ENCODE measurements at regions not wholly inside any gene's neighbourhood (a gene's known extent, or its start where the extent isn't known, plus 50 kb on each side); places are given as distances from the start of the nearest gene placed in this dataset.

DNA sequence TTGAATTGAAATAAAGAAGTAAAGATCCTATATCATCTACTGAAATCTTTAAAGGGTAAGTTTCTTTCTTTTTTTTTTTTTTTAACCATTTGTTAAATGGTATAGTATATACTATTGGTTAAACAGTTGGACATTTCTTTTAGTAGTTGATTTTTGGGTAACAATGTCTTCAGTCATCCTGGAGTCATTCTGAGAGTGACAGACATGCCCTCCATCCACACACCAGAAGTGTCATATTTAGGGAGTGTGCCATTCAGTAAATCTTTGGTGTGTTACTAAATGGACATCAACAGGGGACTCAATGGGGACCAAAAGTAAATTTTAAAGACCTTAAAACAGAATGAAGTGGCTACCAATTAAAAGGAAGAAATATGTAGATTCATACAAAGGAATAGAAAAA, 50.8 kb upstream of the SLC39A10 start:
- no peaks in the 10 kb centered on the region for H3K27me3 Mint-ChIP-seq (ENCODE audit: unreplicated experiment)
- peaks cover 3% of the 10 kb centered on the region for H3K4me1 Mint-ChIP-seq (ENCODE audit: unreplicated experiment)
- no peak for DNase-seq (ENCODE audit: extremely low spot score, unreplicated experiment)
- H3K4me3 Mint-ChIP-seq (ENCODE audit: unreplicated experiment): no peak overlapping the region
- TF ChIP-seq, protein P1, sequence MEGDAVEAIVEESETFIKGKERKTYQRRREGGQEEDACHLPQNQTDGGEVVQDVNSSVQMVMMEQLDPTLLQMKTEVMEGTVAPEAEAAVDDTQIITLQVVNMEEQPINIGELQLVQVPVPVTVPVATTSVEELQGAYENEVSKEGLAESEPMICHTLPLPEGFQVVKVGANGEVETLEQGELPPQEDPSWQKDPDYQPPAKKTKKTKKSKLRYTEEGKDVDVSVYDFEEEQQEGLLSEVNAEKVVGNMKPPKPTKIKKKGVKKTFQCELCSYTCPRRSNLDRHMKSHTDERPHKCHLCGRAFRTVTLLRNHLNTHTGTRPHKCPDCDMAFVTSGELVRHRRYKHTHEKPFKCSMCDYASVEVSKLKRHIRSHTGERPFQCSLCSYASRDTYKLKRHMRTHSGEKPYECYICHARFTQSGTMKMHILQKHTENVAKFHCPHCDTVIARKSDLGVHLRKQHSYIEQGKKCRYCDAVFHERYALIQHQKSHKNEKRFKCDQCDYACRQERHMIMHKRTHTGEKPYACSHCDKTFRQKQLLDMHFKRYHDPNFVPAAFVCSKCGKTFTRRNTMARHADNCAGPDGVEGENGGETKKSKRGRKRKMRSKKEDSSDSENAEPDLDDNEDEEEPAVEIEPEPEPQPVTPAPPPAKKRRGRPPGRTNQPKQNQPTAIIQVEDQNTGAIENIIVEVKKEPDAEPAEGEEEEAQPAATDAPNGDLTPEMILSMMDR (IDR thresholded peaks at IDR 0.05): no peak
- no peaks in the 10 kb centered on the region for H3K9me3 Mint-ChIP-seq (ENCODE audit: unreplicated experiment)
- no peaks in the 10 kb centered on the region for H3K36me3 Mint-ChIP-seq (ENCODE audit: unreplicated experiment)
- no peak overlapping the region for H3K27ac Mint-ChIP-seq (ENCODE audit: unreplicated experiment)

DNA sequence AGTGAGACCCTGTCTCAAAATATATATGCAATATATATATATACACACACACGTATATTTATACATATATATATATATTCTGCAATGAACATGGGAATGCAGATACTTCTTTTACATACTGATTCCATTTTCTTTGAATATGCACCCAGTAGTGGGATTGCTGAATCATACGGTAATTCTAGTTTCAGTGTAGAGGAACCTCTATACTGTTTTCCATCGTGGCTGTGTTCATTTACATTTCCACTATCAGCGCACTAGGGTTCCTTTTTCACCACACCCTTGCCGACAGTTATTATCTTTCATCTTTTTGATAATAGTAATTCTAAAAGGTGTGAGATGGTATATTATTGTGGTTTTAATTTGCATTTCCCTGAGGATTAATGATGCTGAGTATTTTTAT, 52.3 kb upstream of the SLC39A10 start:
- TF ChIP-seq, protein P1 (IDR thresholded peaks at IDR 0.05): no peak
- H3K4me3 Mint-ChIP-seq (ENCODE audit: unreplicated experiment): no peak overlapping the region
- no peaks in the 10 kb centered on the region for H3K9me3 Mint-ChIP-seq (ENCODE audit: unreplicated experiment)
- DNase-seq (ENCODE audit: extremely low spot score, unreplicated experiment): no peak
- no peaks in the 10 kb centered on the region for H3K27me3 Mint-ChIP-seq (ENCODE audit: unreplicated experiment)
- H3K4me1 Mint-ChIP-seq (ENCODE audit: unreplicated experiment): peaks cover 5% of the 10 kb centered on the region
- no peak overlapping the region for H3K27ac Mint-ChIP-seq (ENCODE audit: unreplicated experiment)
- H3K36me3 Mint-ChIP-seq (ENCODE audit: unreplicated experiment): no peaks in the 10 kb centered on the region

DNA sequence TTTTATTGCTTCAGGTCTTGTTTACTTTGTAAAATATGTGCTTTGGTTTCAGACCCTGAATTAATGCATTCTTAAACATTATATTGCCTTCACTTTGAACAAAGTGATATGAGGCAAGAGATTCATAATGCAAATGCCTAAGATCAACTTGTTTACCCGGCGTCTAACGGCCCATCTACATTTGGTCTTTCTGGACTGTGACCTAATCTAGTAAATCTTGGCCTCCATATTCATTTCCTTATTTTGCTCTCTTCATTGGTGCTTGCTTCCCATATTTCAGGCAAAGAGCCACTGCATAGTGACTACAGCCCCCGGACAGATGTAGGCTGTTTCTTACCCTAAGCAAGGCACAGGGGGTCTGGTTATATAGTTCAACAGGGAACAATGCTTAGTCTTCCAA, 53.0 kb upstream of the SLC39A10 start:
- Mint-ChIP-seq H3K4me1 (ENCODE audit: unreplicated experiment) (peaks cover 5% of the 10 kb centered on the region), H3K36me3 (ENCODE audit: unreplicated experiment) (no peaks in the 10 kb centered on the region), H3K4me3 (ENCODE audit: unreplicated experiment) (no peak overlapping the region), H3K9me3 (ENCODE audit: unreplicated experiment) (no peaks in the 10 kb centered on the region), H3K27me3 (ENCODE audit: unreplicated experiment) (no peaks in the 10 kb centered on the region), H3K27ac (ENCODE audit: unreplicated experiment) (no peak overlapping the region)
- no peak for DNase-seq (ENCODE audit: extremely low spot score, unreplicated experiment)
- TF ChIP-seq, protein P1 (IDR thresholded peaks at IDR 0.05): no peak

DNA sequence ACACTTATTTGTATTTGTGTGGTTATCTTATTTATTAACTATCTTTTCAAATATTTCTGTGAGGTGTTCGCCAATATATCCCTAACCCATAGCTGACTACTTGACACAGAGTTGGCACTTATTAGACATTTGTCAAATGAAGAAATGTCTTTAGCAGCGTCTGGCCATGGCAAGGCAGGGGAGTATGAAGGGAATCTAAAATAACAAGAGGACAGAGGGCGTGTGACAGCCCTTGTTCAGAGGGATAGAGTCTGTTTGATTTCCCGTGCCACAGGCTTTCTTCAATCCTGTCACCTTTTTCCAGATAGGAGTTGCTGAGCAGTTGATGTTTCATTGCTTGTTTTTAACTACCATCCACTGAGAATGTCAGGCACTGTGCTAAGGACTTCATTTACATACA, 53.6 kb upstream of the SLC39A10 start:
- H3K9me3 Mint-ChIP-seq (ENCODE audit: unreplicated experiment): no peaks in the 10 kb centered on the region
- H3K27me3 Mint-ChIP-seq (ENCODE audit: unreplicated experiment): no peaks in the 10 kb centered on the region
- TF ChIP-seq, protein P1 (IDR thresholded peaks at IDR 0.05): no peak
- DNase-seq (ENCODE audit: extremely low spot score, unreplicated experiment): no peak
- no peak overlapping the region for H3K27ac Mint-ChIP-seq (ENCODE audit: unreplicated experiment)
- H3K36me3 Mint-ChIP-seq (ENCODE audit: unreplicated experiment): no peaks in the 10 kb centered on the region
- H3K4me1 Mint-ChIP-seq (ENCODE audit: unreplicated experiment): peaks cover 5% of the 10 kb centered on the region
- no peak overlapping the region for H3K4me3 Mint-ChIP-seq (ENCODE audit: unreplicated experiment)

DNA sequence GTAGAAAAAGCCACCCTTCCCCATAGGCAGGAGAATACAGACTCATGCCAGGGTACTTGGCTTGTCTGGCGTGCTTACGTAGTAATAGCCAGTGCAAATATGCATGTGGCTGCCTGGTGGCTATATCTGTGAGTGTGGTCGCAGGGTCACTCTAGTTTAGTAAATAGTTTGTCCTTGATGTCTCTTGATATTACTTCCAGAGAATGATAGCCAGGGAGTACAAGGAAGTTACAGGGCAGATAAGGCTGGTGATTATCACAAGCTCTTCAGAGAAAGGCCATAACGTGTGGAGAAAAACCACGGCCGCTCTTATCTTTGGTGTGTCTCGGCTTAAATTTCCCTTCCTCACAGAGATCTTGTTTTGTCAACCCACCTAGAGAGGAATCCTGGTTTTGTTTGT, 54.3 kb upstream of the SLC39A10 start:
- Mint-ChIP-seq H3K27me3 (ENCODE audit: unreplicated experiment) (no peaks in the 10 kb centered on the region), H3K4me1 (ENCODE audit: unreplicated experiment) (peaks cover 5% of the 10 kb centered on the region), H3K27ac (ENCODE audit: unreplicated experiment) (no peak overlapping the region), H3K4me3 (ENCODE audit: unreplicated experiment) (no peak overlapping the region), H3K9me3 (ENCODE audit: unreplicated experiment) (no peaks in the 10 kb centered on the region), H3K36me3 (ENCODE audit: unreplicated experiment) (no peaks in the 10 kb centered on the region)
- DNase-seq (ENCODE audit: extremely low spot score, unreplicated experiment): no peak
- TF ChIP-seq, protein P1 (IDR thresholded peaks at IDR 0.05): no peak

Measured in osteocyte (in vitro differentiated cells).